Activated B cell treated with CpG ODN at 0.5 μM for 24 hours (primary cell): ENCODE measurements at regions not wholly inside any gene's neighbourhood (a gene's known extent, or its start where the extent isn't known, plus 50 kb on each side); places are given as distances from the start of the nearest gene placed in this dataset.

Experiments used
- ATAC-seq: fragments of 200-7000 bp; cut with Tn5 transposase; one replicate; pipeline ENCODE4 v1.10.0; 2021; ENCODE audit warnings: low read depth, mild to moderate bottlenecking, moderate library complexity
- CTCF ChIA-PET: fragments of 350-600 bp; sonication (Branson Sonifier 250); formaldehyde crosslinking; loops from one replicate; lab custom pipeline; 2021; ENCODE audit warnings: antibody characterized with exemption; lab: Charles Lee
- POLR2A ChIA-PET: fragments of 350-600 bp; sonication (Branson Sonifier 250); formaldehyde crosslinking; loops from one replicate; lab custom pipeline; 2021; ENCODE audit warnings: antibody characterized with exemption; lab: Charles Lee
- DNase-seq: peaks from one replicate; pipeline ENCODE4 v3.0.0; 2022
- H3K27ac Mint-ChIP-seq: one replicate; pipeline ENCODE4 v1.8.0; 2020; ENCODE audit warnings: mixed read lengths
- H3K27me3 Mint-ChIP-seq: one replicate; pipeline ENCODE4 v1.8.0; 2021; ENCODE audit warnings: mixed read lengths
- H3K36me3 Mint-ChIP-seq: one replicate; pipeline ENCODE4 v1.8.0; 2021; ENCODE audit warnings: low read depth, mixed read lengths
- H3K4me1 Mint-ChIP-seq: one replicate; pipeline ENCODE4 v1.8.0; 2021; ENCODE audit warnings: mixed read lengths
- H3K4me3 Mint-ChIP-seq: one replicate; pipeline ENCODE4 v1.8.0; 2020; ENCODE audit warnings: mild to moderate bottlenecking, mixed read lengths
- H3K9me3 Mint-ChIP-seq: one replicate; pipeline ENCODE4 v1.8.0; 2020; ENCODE audit warnings: mixed read lengths
- intact Hi-C: fragments of 100-400 bp; cut with micrococcal nuclease; formaldehyde crosslinking; loops from one replicate; pipeline ENCODE4 v1.15.1; 2024
- TF ChIP-seq, protein P1 (sequence below): fragments of 200-600 bp; IDR thresholded peaks from one replicate; pipeline ENCODE4 v1.8.0; 2022; ENCODE audit warnings: antibody characterized with exemption, mild to moderate bottlenecking

GRCh38 chr10:15439341-15439842 is 68.3 kb upstream of the FAM171A1 start:
- no peak overlapping the region for H3K4me3 Mint-ChIP-seq
- intact Hi-C loops: no loop called here
- ChIA-PET POLR2A (no interaction called here), CTCF (no interaction called here)
- H3K36me3 Mint-ChIP-seq: no peaks in the 10 kb centered on the region
- DNase-seq: no peak
- ATAC-seq: no peak
- H3K27me3 Mint-ChIP-seq: no peaks in the 10 kb centered on the region
- TF ChIP-seq, protein P1, sequence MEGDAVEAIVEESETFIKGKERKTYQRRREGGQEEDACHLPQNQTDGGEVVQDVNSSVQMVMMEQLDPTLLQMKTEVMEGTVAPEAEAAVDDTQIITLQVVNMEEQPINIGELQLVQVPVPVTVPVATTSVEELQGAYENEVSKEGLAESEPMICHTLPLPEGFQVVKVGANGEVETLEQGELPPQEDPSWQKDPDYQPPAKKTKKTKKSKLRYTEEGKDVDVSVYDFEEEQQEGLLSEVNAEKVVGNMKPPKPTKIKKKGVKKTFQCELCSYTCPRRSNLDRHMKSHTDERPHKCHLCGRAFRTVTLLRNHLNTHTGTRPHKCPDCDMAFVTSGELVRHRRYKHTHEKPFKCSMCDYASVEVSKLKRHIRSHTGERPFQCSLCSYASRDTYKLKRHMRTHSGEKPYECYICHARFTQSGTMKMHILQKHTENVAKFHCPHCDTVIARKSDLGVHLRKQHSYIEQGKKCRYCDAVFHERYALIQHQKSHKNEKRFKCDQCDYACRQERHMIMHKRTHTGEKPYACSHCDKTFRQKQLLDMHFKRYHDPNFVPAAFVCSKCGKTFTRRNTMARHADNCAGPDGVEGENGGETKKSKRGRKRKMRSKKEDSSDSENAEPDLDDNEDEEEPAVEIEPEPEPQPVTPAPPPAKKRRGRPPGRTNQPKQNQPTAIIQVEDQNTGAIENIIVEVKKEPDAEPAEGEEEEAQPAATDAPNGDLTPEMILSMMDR: no peak
- no peak overlapping the region for H3K27ac Mint-ChIP-seq
- H3K9me3 Mint-ChIP-seq: no peaks in the 10 kb centered on the region
- H3K4me1 Mint-ChIP-seq: no peaks in the 10 kb centered on the region

GRCh38 chr10:15436696-15437095 is 65.6 kb upstream of the FAM171A1 start:
- ATAC-seq (no peak), DNase-seq (no peak)
- H3K9me3 Mint-ChIP-seq: no peaks in the 10 kb centered on the region
- ChIA-PET CTCF (no interaction called here), POLR2A (no interaction called here)
- peaks cover 3% of the 10 kb centered on the region for H3K4me1 Mint-ChIP-seq
- no peak overlapping the region for H3K27ac Mint-ChIP-seq
- intact Hi-C loops: no loop called here
- TF ChIP-seq, protein P1: no peak
- no peak overlapping the region for H3K4me3 Mint-ChIP-seq
- peaks cover 1% of the 10 kb centered on the region for H3K27me3 Mint-ChIP-seq
- H3K36me3 Mint-ChIP-seq: no peaks in the 10 kb centered on the region

- TF ChIP-seq, protein P1: peak; percentile 60
- Mint-ChIP-seq H3K9me3 (no peaks in the 10 kb centered on the region), H3K27ac (no peak overlapping the region), H3K36me3 (no peaks in the 10 kb centered on the region), H3K4me3 (peak overlapping the region; percentile 60), H3K4me1 (peaks cover 3% of the 10 kb centered on the region), H3K27me3 (peaks cover 3% of the 10 kb centered on the region)
- intact Hi-C loops: loop anchor here (1.0 to 2.0 kb wide), 2 partner anchors 391 to 1343 kb away; no protein-coding TSS in a partner anchor
- POLR2A ChIA-PET: no interaction called here
- DNase-seq: no peak
- no peak for ATAC-seq
- CTCF ChIA-PET: interaction anchor here (0.7 to 1.6 kb wide), 2 partner anchors 14 to 1344 kb away, joined by 3 to 4 read pairs; no protein-coding TSS in a partner anchor
These were observed 62.9 kb upstream of the FAM171A1 start for GRCh38 chr10:15433850-15434537.

GRCh38 chr10:15432266-15432665 is 61.2 kb upstream of the FAM171A1 start:
- intact Hi-C loops: no loop called here
- CTCF ChIA-PET: no interaction called here

More at GRCh38 chr10:15432266-15432665, 61.2 kb upstream of the FAM171A1 start:
- peaks cover 3% of the 10 kb centered on the region for H3K27me3 Mint-ChIP-seq
- POLR2A ChIA-PET: no interaction called here
- TF ChIP-seq, protein P1: no peak
- H3K4me1 Mint-ChIP-seq: peaks cover 3% of the 10 kb centered on the region
- H3K27ac Mint-ChIP-seq: no peak overlapping the region
- DNase-seq: no peak
- no peak overlapping the region for H3K4me3 Mint-ChIP-seq
- H3K9me3 Mint-ChIP-seq: no peaks in the 10 kb centered on the region
- no peak for ATAC-seq
- H3K36me3 Mint-ChIP-seq: no peaks in the 10 kb centered on the region
